ENCODE measurements at regions not wholly inside any gene's neighbourhood (a gene's known extent, or its start where the extent isn't known, plus 50 kb on each side); places are given as distances from the start of the nearest gene placed in this dataset.
A peak's percentile ranks its signal among the peaks of the same experiment; 100 is the strongest.

- no peak for DNase-seq
These were observed 64.7 kb downstream of the ARRDC4 start for GRCh38 chr15:98025237-98025636.

- DNase-seq, result no peak
These were observed 74.2 kb downstream of the ARRDC4 start for GRCh38 chr15:98034731-98035130.

GRCh38 chr15:98035134-98035533, 74.6 kb downstream of the ARRDC4 start:
- no peak for DNase-seq

- DNase-seq, result no peak
These were observed 75.1 kb downstream of the ARRDC4 start for GRCh38 chr15:98035577-98036010.

- DNase-seq, result no peak
These were observed 79.1 kb downstream of the ARRDC4 start for GRCh38 chr15:98039596-98039995.

- DNase-seq, result no peak
These were observed 79.6 kb downstream of the ARRDC4 start for GRCh38 chr15:98040146-98040545.

- no peak for DNase-seq
These were observed 82.9 kb downstream of the ARRDC4 start for GRCh38 chr15:98043160-98044014.

GRCh38 chr15:98051734-98052133, 91.2 kb downstream of the ARRDC4 start:
- no peak for DNase-seq

- DNase-seq, result no peak
These were observed 97.0 kb downstream of the ARRDC4 start for GRCh38 chr15:98057453-98057852.

- no peak for DNase-seq
These were observed 102.4 kb downstream of the ARRDC4 start for GRCh38 chr15:98062869-98063268.

GRCh38 chr15:98063315-98063714, 102.8 kb downstream of the ARRDC4 start:
- no peak for DNase-seq

- DNase-seq, result no peak
These were observed 103.4 kb downstream of the ARRDC4 start for GRCh38 chr15:98063871-98064270.

GRCh38 chr15:98067339-98067738, 106.8 kb downstream of the ARRDC4 start:
- DNase-seq, result peak; percentile 4 to 65

- DNase-seq, result no peak
These were observed 108.8 kb downstream of the ARRDC4 start for GRCh38 chr15:98069256-98069655.

- DNase-seq, result no peak
These were observed 109.6 kb downstream of the ARRDC4 start for GRCh38 chr15:98070137-98070536.

- DNase-seq, result no peak
These were observed 111.3 kb downstream of the ARRDC4 start for GRCh38 chr15:98071786-98072185.

- DNase-seq, result no peak
These were observed 114.9 kb downstream of the ARRDC4 start for GRCh38 chr15:98075441-98075840.

- DNase-seq, result no peak
These were observed 115.7 kb downstream of the ARRDC4 start for GRCh38 chr15:98076021-98076816.

- no peak for DNase-seq
These were observed 116.7 kb downstream of the ARRDC4 start for GRCh38 chr15:98077186-98077585.

GRCh38 chr15:98080791-98081190, 120.3 kb downstream of the ARRDC4 start:
- DNase-seq, result no peak

GRCh38 chr15:98083203-98083910, 122.9 kb downstream of the ARRDC4 start:
- DNase-seq, result no peak

GRCh38 chr15:98085003-98085639, 124.6 kb downstream of the ARRDC4 start:
- peak; percentile 47 to 81 for DNase-seq

All from NCI-H524 (cell line).